ENCODE measurements at regions not wholly inside any gene's neighbourhood (a gene's known extent, or its start where the extent isn't known, plus 50 kb on each side); places are given as distances from the start of the nearest gene placed in this dataset.
"Not testable (repeated sequence)": the region's sequence is repeated elsewhere in the genome, so short reads cannot be mapped to it uniquely, and the experiment has no call there.

DNA sequence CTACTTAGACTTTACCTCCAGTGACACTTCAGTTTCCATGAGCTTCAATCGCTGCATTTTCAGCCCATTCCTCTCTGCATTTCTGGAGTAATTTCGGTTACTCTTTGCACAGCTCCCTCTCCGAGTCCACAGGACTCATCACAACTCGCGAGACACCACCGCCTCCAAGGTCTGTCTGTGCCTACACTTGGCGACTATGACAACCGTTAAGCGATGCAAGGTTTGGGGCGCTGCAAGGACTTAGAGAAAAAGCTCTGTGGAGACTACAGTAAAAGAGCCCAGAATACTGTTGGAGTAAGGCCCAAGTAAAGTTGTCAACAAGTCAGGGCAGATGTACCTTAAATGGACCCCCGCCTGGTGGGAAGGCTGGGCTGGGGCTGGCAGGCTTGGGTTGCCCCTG is 95.7 kb upstream of the RPS6KA2 start:
- DNase-seq: no peak

DNA sequence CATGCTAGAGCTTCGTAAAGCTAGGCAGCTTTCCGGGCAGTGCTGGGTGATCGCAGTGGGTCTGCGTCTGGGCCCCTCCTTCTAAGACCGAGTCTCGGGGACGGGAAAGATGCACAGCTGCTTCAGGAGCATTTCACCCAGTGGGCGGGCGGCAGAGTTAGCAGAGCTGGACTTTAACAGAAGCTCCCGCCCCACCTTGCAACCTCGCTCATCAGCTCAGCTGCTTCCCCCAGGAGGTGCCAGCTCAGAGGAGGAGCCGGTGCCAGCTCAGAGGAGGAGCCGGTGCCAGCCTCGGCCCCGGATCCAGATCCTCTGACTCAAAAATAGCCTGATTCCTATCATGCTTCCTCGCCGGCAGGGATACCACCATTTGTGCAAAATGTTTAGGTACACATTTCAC is 94.5 kb upstream of the RPS6KA2 start:
- DNase-seq: no peak

DNA sequence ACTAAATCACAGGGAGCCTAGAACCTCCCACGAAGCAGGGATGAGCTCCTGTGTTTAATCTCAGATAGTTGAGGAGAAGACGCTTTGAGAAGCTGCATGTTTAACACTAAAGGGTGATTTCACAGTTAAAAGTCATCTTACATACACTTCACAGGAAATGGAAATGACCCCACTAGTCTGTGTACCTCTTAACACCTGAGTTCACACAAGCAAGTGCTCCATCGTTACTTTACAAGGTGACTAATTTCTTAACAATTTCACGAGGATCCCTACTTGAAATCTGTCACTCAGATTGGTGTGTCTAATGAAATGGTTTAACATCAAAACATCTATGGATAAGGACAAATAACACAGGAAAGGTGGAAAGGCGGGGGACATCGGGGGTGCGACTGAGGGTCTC is 93.8 kb upstream of the RPS6KA2 start:
- DNase-seq: no peak

DNA sequence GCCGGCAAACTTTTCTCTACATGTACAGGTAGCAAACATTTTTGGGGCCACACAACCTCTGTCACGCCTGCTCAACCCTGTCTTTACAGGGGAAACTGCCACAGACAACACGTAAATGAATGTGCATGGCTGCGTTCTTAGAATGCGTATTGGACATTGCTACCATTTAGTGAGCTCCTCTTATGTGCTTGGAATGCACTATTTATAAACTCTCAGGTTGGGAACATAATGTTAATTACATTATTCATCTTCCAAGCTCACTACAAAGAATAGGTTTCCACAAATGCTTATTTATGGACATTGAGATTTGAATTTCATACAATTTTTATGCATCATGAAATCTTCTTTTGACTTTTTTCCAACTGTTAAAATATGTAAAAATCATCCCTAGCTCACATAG is 92.0 kb upstream of the RPS6KA2 start:
- DNase-seq: no peak

DNA sequence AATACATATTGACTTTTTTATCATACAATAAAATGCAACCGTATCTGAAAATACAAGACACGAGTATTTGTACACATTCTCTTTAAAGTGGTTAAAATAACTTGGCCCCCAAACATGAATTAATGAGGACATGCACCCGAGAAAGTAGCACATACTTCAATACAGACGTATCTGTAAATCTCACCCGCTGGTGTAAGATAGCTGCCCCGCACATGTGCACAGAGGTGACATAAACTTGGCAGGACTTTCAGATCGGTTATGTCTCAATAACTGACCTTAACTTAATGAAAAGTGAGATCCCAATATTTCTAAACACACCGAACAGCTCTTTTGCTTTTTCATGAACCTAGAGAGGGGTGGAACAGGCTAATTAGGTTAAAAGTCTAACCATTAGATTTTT is 91.5 kb upstream of the RPS6KA2 start:
- no peak for DNase-seq

DNA sequence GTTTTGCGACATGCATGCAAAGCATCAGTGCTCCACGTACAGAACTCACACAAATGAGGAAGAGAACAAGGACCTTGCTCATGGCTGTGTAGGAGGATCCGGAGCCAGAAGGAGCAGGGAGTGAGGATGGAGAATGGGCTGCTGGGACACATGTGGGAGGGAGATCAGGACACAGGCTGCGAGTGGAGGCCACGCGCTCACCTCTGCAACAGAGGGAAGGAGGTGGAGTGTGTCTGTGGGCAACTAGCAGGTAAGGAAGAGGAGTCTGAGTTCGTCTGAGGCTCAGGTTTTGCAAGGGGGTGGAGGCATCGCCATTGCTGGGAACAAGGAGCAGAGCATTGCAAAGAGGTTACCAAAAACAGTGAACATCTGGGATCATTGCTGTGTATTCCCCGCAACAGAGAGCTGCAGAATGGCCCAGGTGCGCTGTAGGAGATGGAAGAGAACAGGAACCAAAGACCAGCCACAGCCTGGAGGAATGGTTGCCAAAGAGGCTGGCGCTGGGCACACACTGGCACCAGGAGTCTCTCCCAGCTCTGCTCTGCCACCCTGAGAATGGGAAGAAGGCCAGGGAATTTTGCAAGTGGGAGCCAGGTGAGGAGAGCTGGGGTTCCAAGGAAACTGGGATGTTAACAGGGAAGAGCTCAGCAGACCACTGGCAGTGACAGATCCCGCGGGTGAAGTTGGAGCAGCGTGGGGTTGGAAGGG is 90.0 kb upstream of the RPS6KA2 start:
- peak in 3 of 4 experiments; percentile 23 to 32 (median 23) for DNase-seq

DNA sequence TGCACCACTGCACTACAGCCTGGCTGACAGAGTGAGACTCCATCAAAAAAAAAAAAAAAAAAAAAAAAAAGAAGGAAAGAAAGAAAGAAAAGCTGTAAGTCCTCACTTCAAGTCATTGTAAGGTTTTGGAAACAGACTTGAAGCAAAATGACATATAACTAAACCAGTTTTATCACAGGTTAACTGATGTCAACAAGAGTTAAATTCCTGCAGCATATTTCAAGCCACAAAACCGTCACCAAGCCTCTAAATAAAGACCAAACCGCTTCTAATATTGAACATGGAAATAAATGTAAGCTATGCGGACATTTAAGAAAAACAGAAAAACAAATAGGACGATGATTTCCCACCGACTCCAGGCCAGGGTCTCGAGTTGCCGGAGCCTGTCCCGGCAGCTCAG is 88.9 kb upstream of the RPS6KA2 start:
- no peak for DNase-seq

DNA sequence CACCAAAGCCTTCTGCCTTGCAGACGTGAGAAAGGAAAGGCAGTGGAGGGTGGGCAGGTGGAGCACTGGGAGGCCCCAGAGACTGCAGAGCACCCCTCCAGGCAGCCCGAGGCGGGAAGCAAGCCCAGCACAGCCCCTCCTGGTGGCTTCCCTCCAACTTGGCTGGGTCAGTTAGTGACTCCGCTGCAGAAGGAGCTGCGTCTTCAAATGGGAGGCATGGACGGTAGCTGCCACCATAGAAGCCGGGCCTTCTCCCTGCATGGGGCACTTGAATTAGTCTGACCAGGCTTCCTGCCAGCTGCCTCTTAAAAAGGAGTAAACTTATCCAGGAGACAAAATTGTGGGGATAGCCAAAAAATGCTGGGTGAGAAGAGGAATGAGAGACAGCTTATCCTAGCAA is 88.0 kb upstream of the RPS6KA2 start:
- no peak for DNase-seq

DNA sequence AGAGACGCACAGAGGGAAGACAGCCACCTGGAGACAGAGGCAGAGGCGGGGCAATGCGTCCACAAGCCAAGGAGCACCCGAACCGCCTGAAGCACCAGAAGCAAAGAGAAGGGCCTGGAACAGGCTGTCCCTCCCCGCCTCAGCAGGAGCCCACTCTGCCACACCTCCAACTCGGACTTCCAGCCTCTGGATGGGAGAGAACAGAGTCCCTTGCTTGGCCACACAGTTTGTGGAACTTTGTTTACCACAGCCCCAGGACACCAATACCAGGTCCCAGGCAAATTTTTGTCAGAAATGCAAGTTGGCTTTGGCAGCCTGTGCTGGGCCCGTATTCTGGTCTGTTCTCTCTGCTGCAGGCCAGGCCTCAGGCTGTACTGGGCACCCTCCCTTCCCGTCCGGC is 87.5 kb upstream of the RPS6KA2 start:
- no peak for DNase-seq

DNA sequence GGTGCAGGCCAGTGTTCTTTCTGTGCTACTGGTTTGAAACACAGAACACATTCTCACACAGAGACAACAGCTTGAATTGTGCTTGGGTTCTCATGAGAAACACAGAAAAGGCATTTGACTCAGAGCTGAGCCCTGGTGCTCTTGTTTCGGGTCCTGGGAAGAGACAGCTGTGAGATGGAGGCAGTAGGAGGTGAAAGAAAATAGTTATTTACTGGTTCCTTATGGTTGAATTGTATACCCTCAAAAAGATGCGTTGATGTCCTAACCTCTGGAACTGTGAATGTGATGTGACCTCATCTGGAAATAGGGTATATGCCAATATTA is 87.1 kb upstream of the RPS6KA2 start:
- DNase-seq: no peak

DNA sequence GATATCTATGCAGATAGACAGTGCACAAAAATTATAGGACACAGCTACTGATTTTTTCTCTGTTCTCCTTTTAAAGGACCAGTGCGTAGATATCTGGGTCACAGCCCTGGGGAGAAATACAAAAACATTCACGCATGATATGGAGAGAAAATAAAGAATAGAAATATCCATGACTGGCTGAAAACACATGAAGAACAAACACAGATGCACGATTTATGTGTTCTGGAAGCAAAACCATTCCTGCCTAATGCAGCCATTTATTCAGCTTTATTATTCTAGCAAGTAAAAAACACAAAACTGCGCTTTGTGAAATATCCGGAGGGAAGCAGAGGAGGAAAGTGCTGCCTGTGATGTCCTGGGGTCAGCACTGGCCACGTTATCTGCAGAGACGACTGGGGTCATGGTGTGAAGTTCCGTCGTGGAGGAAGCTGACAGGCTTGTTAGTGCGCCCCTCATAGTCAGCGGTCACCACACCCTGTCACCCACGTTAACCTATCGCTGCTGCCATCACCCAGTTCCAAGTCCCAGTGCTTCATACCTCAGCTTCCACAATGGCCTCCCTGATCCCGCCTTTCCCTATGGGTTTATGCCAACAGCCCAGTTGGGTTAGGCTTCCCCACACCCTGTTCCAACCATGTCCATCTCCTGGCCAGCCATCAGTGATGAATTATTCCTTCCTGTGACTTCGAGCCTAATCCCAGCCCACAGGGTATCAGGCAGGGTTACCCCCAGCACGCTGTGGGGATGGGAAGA is 86.6 kb upstream of the RPS6KA2 start:
- no peak for DNase-seq

DNA sequence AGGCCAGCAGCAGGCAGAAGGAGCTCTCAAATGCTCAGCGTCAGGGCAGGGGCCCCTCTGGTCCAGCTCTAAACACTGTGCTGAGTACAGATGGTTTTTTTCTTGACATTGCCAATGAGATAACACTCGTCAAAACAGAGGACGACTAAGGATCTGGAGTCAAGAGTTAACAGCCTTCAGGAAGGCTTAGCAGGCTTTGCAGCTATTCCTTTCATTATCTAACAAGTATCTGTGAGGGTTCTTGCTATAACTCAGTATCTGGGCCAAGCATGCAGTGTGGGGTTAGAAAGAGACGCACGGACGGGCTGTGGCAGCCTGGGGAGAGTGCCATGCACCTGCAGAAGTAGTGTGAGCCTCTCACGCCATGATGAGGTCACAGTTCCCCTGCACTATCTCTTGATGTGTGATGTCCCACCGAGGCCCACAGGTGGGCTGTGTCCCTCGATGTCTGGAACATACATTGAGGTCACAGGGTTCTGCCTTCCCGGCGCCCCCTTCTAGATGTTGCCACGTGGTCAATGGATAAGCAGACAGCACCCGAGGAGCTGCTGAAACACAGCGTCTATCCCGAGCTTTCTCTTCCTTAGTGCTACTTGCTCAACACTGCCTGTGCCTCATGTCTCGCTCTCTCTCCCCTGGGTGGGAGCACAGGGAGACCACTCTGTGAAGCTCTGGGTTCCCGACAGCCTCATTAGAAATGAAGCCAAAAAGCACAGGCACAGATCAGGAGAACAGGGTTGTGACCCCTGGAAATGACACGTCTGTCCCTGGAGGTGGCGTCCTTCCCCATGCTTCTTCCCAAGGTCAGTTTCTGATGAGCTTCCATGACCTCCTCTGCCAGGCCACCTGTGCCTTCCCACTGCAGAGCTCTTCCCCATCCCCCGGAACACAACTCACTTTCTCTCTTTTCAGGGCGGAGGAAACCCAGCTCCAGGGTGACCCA is 85.5 kb upstream of the RPS6KA2 start:
- no peak for DNase-seq

DNA sequence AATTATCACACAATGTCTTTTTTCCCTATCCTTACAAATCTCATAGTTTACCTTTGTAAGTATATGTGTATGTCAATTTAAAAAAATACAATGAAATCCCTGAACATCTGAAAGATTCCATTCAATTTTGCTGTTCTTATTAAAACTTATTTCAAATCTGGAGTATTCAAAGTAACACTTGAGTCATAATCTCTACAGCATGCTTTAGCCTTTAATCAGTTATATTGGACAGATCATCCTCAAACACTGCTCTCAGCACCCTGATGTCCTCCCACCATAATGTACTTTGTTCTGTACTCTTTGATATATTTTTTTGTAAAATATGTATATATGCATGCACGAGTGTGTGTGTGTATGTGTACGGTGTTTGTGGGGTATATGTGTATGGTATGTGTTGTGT is 83.0 kb upstream of the RPS6KA2 start:
- no peak for DNase-seq

DNA sequence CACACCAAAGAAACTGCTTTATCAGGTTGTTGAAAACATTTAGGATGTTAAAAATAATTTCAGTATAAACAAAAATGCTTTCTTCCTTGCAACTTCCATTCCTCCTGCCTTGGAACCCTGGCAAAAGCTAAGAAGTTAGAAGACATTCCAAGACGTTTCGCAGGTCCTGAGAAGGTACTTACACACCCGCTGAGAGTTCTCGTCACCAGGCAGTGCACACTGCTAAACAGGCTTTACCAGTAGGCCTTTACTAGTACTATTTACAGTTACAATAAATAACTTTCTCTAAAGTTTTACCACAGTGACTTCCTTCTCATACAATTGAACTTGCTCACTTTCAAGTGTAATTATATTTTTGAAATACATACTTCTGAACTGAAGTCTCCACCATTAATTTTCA is 81.4 kb upstream of the RPS6KA2 start:
- DNase-seq: no peak

DNA sequence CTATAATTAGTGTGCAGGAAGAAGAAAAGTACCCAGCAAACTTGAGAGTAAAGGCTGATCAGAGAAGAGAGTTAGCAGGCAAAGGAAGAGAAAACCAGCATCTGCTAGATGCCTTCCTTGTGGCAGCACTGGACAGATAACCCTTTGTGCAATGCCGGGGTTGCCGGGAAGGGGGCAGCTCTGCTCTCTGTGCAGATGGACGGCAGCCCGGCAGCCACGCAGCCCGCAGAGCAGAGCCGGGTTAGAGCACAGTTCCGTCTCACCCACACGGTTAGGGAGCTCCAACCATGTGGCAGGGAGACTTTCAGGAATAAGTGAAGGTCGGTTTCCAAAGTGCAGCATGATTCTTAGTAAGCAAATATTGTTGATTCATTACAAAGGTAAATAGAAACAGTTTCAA is 80.0 kb upstream of the RPS6KA2 start:
- DNase-seq: peak; percentile 69 to 88 (median 84)

DNA sequence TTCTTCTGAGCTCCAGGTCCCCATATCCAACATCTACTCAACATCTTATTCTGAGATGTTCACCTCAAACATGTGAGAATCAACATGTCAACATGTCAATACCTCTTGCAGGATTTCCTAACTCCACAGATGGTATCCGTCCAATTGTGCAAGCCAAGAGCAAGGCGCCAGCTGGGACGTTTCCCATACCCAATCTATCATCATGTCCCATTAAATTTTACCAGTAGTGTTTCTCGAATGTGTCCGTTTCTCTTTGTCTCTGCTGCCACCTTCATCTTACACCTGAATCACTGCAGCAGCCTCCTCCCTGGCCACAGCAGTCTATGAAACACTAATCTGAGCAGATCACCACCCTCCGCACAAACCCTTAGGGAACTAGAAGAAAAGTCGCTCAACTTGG is 78.0 kb upstream of the RPS6KA2 start:
- no peak for DNase-seq

DNA sequence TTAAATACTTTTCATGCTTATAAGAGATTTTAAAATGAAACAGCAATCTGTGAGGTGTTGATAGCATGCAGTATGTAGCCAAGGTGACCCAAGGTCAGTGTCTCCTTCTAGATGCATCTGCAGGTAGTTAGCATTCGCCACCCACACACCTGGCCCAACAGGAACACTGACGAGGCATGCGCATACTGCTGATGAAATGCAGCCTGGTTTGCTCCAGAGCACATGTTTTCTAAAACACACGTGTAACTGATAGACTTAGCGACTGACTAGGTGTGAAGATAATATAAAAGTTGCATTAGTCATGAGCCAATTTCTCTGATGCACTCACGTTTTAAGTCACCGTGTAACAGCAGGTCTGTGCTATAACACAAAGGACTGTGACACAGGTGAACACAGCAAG is 77.1 kb upstream of the RPS6KA2 start:
- no peak for DNase-seq

DNA sequence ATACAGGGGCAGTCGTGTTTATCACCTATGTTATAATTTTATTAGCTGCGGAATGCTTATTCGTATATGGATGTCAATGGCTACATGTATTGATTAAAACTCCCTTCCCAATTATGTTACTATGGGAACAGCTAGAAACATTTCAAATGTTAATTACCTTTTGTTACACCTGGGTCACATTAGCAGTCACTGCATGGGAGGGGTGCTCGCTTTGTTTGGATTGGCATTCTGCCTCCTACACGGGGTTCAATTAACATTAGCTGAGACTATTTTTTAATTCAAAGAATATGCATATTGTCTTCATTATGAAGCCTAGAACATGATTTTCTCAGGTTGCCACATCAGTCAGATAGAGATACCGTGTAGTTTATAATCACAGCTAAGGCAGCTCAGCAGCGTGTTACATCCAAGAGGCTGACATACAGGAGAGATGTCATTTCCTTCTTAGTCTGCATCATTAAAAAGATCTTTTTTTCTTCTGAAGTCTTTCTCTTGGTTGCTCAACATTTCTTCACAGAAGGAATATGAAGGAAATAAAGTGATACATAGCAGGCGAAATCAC is 76.2 kb upstream of the RPS6KA2 start:
- no peak for DNase-seq

DNA sequence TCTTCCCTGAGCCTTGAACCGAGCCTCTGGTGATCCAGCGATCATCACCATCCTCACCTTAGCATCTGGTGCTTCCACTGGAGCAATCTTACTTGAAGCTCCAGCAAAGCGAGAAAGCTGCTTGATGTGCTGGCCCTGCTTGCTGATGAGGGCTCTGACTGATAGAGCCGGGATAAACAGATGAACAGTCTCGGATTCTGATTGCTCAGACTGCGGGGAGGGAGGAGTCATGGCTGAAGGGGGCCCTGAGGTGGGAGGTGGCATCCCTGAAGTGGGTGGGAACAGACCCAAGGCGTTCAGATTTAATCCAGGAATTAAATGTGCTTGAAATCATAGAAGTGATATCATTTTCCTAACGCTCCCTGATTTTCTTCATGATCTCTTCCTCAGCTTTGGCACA is 74.4 kb upstream of the RPS6KA2 start:
- DNase-seq: not testable (repeated sequence)

DNA sequence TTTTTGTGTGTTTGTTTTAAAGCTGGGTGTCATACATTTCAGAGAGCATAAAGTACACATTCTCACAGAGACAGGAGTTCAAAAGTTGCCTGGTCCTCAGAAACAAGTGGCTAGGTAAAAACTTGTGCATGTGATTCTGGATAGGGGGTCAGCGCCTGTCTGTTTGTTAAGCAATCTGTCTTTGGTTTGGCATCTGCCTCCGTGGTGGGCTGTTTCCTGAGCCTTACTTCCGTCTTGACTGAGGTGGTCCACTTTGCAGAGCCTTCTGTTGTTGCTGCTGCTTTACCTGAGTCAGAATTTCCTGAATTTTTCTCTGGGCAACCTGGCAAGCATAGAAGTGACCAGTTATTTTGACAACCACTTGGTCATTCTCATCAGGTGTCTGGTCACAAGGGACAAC is 73.8 kb upstream of the RPS6KA2 start:
- DNase-seq: not testable (repeated sequence)

DNA sequence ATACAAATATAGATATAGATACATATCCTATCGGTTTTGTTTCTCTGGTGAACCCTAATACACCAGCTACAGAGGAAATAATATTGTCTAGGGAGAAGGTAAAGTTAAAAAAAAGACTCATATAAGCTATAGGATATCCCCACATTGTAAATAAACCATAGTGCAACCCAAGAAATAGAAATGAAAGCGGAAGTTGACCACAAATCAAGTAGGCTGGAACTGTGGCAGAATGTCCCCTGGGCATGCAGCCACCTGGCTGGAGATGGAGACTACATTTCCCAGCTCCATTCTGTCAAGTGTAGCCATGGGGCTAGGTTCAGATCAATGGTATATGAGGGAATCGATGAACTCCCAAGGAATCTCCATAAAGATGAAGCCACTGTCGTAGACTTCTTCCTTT is 70.1 kb upstream of the RPS6KA2 start:
- no peak for DNase-seq

DNA sequence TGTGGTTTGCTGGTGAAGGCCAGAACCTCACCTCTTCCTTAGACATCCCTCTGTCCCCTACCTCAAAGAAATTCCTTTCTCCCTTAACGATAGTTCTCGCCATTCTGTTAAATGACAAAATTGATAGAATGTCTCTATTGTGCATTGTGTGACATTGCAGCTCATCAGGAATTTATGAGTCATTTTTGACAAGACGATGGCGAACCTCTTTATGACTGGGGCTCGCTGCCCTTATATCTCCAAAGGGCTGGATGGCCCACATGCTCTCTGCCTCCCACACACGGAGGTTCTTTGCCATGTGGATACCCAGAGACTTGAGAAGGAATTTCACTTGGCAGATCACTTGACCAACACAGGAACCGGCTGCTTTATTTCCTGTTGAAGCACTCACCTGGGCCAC is 66.8 kb upstream of the RPS6KA2 start:
- no peak for DNase-seq

DNA sequence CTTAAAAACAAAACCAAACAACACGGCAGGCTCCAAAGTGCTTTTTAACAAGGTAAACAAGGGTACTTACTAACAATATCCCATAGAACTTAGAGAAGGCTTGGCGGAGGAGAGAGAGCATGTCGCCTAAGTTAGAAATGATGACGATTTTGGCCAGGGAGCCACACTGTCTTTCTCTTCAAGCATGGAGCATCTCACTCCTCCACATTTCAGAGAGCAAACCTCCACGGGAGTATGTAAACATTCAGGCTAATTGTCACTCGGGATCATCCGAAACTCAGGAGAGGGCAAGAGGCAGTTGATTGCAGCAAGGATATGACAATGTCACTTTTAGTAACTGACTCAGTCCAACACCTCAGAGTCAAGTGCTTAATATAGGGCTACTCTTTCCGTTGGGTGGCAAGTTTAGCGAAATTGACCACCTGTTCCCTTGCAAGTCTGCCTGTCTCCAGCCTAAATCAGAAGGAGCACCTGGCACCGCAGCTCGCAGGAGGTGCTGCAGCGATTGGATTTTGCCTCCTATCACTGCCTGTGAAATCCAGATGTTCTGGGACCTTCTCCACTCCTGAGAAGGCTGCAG is 65.8 kb upstream of the RPS6KA2 start:
- DNase-seq: no peak

All from suppressor macrophage (primary cell).